ENCODE measurements at regions not wholly inside any gene's neighbourhood (a gene's known extent, or its start where the extent isn't known, plus 50 kb on each side); places are given as distances from the start of the nearest gene placed in this dataset.

DNA sequence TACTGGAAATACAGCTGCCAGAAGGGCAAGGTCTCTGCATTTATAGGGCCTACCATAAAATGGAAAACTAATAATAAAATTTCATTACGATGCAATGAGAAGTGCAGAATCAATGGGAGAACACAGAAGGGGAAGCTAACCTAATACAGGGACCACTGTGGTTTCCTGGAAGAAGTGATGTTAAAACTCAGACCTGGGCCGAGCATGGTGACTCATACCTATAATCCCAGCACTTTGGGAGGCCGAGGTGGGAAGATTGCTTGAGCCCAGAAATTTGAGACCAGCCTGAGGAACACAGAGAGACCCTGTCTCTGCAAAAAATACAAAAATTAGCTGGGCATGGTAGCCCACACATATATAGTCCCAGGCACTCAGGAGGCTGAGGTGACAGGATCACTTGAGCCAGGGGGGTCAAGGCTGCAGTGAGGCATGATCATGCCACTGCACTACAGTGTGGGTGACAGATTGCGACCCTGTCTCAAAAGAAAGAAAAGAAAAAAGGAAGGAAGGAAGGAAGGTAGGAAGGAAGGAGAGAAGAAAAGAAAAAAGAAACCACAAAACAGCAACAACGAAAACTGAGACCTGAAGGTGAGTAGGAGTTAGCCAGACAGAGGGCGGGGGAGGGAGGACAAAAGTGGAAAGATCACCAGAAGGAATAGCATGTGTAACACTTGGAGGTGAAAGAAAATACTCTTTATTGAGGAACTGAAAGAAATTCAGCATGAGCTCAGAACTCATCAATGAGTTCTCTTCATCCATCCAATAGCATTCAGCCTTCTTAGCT, 58.3 kb upstream of the DTNA start:
- H3K27ac ChIP-seq: no peak overlapping the region
- TF ChIP-seq, protein P1, sequence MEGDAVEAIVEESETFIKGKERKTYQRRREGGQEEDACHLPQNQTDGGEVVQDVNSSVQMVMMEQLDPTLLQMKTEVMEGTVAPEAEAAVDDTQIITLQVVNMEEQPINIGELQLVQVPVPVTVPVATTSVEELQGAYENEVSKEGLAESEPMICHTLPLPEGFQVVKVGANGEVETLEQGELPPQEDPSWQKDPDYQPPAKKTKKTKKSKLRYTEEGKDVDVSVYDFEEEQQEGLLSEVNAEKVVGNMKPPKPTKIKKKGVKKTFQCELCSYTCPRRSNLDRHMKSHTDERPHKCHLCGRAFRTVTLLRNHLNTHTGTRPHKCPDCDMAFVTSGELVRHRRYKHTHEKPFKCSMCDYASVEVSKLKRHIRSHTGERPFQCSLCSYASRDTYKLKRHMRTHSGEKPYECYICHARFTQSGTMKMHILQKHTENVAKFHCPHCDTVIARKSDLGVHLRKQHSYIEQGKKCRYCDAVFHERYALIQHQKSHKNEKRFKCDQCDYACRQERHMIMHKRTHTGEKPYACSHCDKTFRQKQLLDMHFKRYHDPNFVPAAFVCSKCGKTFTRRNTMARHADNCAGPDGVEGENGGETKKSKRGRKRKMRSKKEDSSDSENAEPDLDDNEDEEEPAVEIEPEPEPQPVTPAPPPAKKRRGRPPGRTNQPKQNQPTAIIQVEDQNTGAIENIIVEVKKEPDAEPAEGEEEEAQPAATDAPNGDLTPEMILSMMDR (conservative IDR thresholded peaks at IDR 0.05): no peak

DNA sequence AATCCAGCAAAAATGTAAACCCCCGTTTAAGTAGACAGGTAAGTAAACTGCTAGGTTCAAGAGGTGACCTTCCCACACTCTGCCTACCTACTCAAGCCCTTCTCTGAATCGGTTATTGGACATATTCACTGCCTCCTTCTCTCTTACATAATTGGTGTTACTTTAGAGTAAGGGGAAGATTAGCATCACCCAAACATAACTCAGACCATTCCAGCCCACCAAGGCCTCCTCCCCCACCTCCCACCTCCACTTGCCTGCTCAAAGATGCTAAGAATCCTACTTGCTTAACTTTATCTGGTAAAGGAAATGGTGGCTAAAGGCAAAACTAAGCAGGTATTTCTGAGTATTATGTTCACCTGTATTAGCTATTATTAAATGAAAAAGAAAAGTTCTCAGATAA, 55.0 kb upstream of the DTNA start:
- TF ChIP-seq, protein P1 (conservative IDR thresholded peaks at IDR 0.05): no peak
- H3K27ac ChIP-seq: no peak overlapping the region

DNA sequence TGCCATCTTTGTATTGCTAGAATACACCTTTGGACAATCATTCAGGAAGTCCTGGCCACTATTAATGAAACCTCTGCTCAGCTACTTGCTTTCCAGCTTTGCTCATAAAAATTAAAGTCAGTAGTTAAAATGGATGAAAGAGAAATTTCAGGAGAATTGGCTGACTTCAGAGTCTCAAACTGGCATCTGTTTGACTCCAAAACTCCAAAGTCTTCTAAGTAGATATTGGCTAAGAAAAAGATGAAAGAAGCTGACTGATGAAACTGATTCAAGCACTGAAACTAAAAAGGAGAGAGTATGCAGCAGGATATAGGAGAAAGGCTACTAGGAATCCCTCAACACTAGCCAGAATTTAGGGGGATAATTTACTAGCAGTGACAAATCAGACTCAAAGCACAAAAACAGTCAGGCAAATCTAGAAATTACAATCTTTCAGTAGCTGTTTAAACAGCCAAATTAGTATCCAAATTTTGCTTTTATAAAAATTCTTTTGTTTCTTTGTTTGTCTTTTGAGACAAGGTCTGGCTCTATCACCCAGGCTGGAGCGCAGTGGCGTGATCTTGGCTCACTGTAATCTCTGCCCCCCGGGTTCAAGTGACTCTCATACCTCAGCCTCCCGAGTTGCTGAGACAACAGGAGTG, 52.1 kb upstream of the DTNA start:
- H3K27ac ChIP-seq: no peak overlapping the region
- TF ChIP-seq, protein P1 (conservative IDR thresholded peaks at IDR 0.05): no peak

DNA sequence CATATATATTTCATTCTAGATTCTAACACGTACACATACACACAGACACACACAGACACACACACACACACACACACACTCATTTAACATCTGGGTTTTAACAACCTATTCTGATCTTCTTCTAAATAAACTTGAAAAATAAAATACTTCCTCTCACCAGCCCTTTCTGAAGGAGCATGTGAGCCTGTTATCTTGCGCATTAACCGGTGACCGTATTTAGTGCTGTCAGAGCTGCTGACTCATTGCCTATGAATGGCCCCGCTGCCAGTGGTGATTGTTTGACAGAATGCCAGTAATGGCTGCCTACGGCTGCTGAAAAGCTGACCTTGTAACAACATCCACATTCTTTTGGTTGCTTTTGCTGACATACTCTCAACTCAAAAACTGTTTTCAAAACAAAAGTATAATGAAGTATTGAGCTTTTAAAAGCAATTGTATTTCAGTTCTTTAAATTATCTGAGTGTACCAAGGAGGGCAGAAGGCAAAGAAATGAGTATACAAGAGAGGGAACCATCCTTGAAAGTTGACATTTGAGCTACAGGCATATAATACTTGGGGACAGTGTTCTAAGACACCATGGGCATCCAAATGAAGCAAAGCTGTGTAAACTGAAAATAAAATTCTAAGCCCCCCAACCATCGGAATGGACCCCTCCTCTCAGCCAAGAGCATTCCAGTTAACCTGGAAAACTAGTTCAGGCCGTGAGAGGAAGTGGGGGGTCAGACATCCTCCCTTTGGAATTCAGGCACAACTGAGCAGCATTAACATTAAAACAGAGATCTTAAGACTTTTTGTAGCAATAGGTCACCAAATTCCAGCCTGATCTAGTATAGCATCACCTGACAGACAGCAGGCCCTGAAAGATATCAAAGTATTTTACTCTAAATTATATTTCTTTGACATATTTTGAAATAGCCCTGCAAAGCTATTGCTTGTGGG, 50.2 kb upstream of the DTNA start:
- H3K27ac ChIP-seq: no peak overlapping the region
- TF ChIP-seq, protein P1 (conservative IDR thresholded peaks at IDR 0.05): no peak

All from VCaP (cell line).